ENCODE measurements at regions not wholly inside any gene's neighbourhood (a gene's known extent, or its start where the extent isn't known, plus 50 kb on each side); places are given as distances from the start of the nearest gene placed in this dataset.

- Histone ChIP-seq H3K14ac (ENCODE audit: insufficient read depth, low read length) (no peak overlapping the region), H3K79me2 (ENCODE audit: insufficient read depth, low read length) (no peaks in the 10 kb centered on the region), H3K56ac (ENCODE audit: insufficient read length, low read depth, low read length) (no peak overlapping the region), H3K4me2 (ENCODE audit: insufficient read depth, insufficient read length, low read length) (no peak overlapping the region), H2BK5ac (ENCODE audit: insufficient read length, low read length) (no peak overlapping the region), H4K91ac (ENCODE audit: insufficient read length, low read depth, low read length) (no peak overlapping the region), H2AK5ac (ENCODE audit: insufficient read length, low read length) (no peak overlapping the region), H3K9ac (ENCODE audit: extremely low read depth, insufficient read length, low read length) (no peak overlapping the region), H4K20me1 (ENCODE audit: control insufficient read depth, insufficient read depth, insufficient read length) (no peaks in the 10 kb centered on the region), H3K4ac (ENCODE audit: low read depth, low read length) (no peak overlapping the region), H2AFZ (ENCODE audit: low read length) (peak overlapping the region; percentile 3), H2BK12ac (ENCODE audit: insufficient read length, low read depth, low read length) (no peak overlapping the region), H3T11ph (ENCODE audit: low read length) (no peak overlapping the region), H3K27me3 (ENCODE audit: insufficient read depth, low read length) (no peaks in the 10 kb centered on the region), H3K9me3 (ENCODE audit: control insufficient read depth, low read depth, low read length) (no peaks in the 10 kb centered on the region), H4K5ac (ENCODE audit: insufficient read length, low read depth, low read length) (no peak overlapping the region), H3K23me2 (ENCODE audit: insufficient read length, low read depth, low read length, poor library complexity, severe bottlenecking) (no peaks in the 10 kb centered on the region), H2BK120ac (ENCODE audit: low read depth, low read length, poor library complexity, severe bottlenecking) (no peak overlapping the region), H3K23ac (ENCODE audit: insufficient read length, low read depth, low read length) (no peak overlapping the region), H3K18ac (ENCODE audit: insufficient read length, low read depth, low read length) (no peak overlapping the region), H2BK15ac (ENCODE audit: low read depth, low read length) (no peak overlapping the region), H2BK20ac (ENCODE audit: low read depth, low read length, poor library complexity, severe bottlenecking) (no peak overlapping the region), H3K4me1 (ENCODE audit: insufficient read depth, low read length) (no peaks in the 10 kb centered on the region), H3K79me1 (ENCODE audit: insufficient read depth, low read depth, low read length, poor library complexity, severe bottlenecking) (no peaks in the 10 kb centered on the region), H4K8ac (replicated peaks; ENCODE audit: insufficient read length, low read depth, low read length) (no peak overlapping the region), H3K27ac (ENCODE audit: insufficient read length, low read depth, low read length) (no peak overlapping the region)
- peak; percentile 34 for DNase-seq
- H3K4me1 Mint-ChIP-seq = peaks cover 5 to 8% of the 10 kb centered on the region in 2 experiments
- no CpG with 5 or more reads among the region's 8 CpGs for WGBS (ENCODE audit: extremely low coverage, insufficient read length, low lambda C conversion rate)
- H3K4me3 Mint-ChIP-seq = no peak overlapping the region
- peaks cover 5 to 15% (median 6%) of the 10 kb centered on the region in 3 experiments; a peak in 6 of 7 replicates for H3K36me3 Mint-ChIP-seq (ENCODE audit: insufficient read depth in 1 of 3, low read depth in 3 of 3)
- no peaks in the 10 kb centered on the region for H3K27me3 Mint-ChIP-seq (ENCODE audit: low read depth)
- TF ChIP-seq CTCF (conservative IDR thresholded peaks at IDR 0.05) = no peak
- peaks cover 13 to 14% of the 10 kb centered on the region in 2 experiments for H3K9me3 Mint-ChIP-seq
- peak overlapping the region in 1 of 3 experiments; percentile 76; a peak in 1 of 7 replicates for H3K27ac Mint-ChIP-seq
These were observed 1064.9 kb upstream of the TENM4 start for GRCh38 chr11:80505771-80506170.

Measured in H9 (cell line).